Upper lobe of left lung (tissue), 4 donors: ENCODE measurements at regions not wholly inside any gene's neighbourhood (a gene's known extent, or its start where the extent isn't known, plus 50 kb on each side); places are given as distances from the start of the nearest gene placed in this dataset.

Experiments used
- POLR2A ChIP-seq, 4 donors: fragments of 450-650 bp; IDR thresholded peaks; one replicate each; pipeline ENCODE4 v1.5.1; 2016 to 2017; ENCODE audit warnings: antibody characterized with exemption in 4 of 4, mild to moderate bottlenecking in 2 of 4
- TF ChIP-seq, protein P1 (sequence below), 6 experiments: fragments of 450-650 bp in 4 of 6; fragments of 200-600 bp in 2 of 6; sonication (generic) in 2 of 6; IDR thresholded peaks; one replicate each; pipeline ENCODE4 v1.5.1; 2016 to 2019; ENCODE audit warnings: antibody characterized with exemption in 6 of 6

DNA sequence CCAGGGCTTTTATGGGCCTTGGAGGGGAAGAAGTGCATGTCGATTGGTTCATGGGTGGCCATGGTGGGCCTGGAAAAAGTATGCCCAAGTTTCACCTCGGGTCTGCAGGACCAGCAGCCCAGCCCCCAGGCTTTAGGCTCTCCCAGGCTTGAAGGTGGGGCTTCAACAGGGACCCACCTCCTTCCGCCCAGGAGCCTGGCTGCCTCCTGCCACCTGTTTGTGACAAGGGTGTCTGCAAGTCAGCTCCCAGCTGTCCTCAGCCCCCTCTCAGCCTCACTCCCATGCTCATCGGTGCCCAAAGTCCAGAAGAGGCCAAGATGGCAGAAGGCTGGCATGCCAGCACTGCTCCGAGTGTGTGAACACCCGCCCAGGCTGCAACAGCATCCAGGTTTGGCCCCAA is 1063.2 kb upstream of the ACO1 start:
- TF ChIP-seq, protein P1, sequence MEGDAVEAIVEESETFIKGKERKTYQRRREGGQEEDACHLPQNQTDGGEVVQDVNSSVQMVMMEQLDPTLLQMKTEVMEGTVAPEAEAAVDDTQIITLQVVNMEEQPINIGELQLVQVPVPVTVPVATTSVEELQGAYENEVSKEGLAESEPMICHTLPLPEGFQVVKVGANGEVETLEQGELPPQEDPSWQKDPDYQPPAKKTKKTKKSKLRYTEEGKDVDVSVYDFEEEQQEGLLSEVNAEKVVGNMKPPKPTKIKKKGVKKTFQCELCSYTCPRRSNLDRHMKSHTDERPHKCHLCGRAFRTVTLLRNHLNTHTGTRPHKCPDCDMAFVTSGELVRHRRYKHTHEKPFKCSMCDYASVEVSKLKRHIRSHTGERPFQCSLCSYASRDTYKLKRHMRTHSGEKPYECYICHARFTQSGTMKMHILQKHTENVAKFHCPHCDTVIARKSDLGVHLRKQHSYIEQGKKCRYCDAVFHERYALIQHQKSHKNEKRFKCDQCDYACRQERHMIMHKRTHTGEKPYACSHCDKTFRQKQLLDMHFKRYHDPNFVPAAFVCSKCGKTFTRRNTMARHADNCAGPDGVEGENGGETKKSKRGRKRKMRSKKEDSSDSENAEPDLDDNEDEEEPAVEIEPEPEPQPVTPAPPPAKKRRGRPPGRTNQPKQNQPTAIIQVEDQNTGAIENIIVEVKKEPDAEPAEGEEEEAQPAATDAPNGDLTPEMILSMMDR (IDR thresholded peaks at IDR 0.05): no peak
- no peak for TF ChIP-seq POLR2A (IDR thresholded peaks at IDR 0.05)
